H9 (cell line): ENCODE measurements at regions not wholly inside any gene's neighbourhood (a gene's known extent, or its start where the extent isn't known, plus 50 kb on each side); places are given as distances from the start of the nearest gene placed in this dataset.

Experiments
- DNase-seq: peaks from one replicate; pipeline ENCODE4 v3.0.0-alpha.2; 2017
- H2AFZ ChIP-seq: one replicate; pipeline ENCODE4 v1.6.1; 2013; ENCODE audit warnings: mild to moderate bottlenecking, low read length, control low read depth, moderate library complexity
- H2AK5ac ChIP-seq: 2 replicates; pipeline ENCODE4 v1.6.1; 2013; ENCODE audit warnings: low read length, control low read depth, mixed read lengths; ENCODE audit not compliant: insufficient read length
- H2BK120ac ChIP-seq: one replicate; pipeline ENCODE4 v1.6.1; 2013; ENCODE audit warnings: low read depth, mild to moderate bottlenecking, low read length, control low read depth, inconsistent platforms; ENCODE audit not compliant: poor library complexity, severe bottlenecking
- H2BK12ac ChIP-seq: 2 replicates; pipeline ENCODE4 v1.6.1; 2013; ENCODE audit warnings: low read length, control low read depth, mixed read lengths, low read depth; ENCODE audit not compliant: insufficient read length
- H2BK15ac ChIP-seq: 2 replicates; pipeline ENCODE4 v1.6.1; 2013; ENCODE audit warnings: low read depth, low read length, control low read depth
- H2BK20ac ChIP-seq: one replicate; pipeline ENCODE4 v1.6.1; 2013; ENCODE audit warnings: low read depth, mild to moderate bottlenecking, low read length, control low read depth, inconsistent platforms; ENCODE audit not compliant: poor library complexity, severe bottlenecking
- H2BK5ac ChIP-seq: 2 replicates; pipeline ENCODE4 v1.6.1; 2013; ENCODE audit warnings: low read length, control low read depth, mixed read lengths; ENCODE audit not compliant: insufficient read length
- H3K14ac ChIP-seq: 2 replicates; pipeline ENCODE4 v1.6.1; 2013; ENCODE audit warnings: low read length, control low read depth; ENCODE audit not compliant: insufficient read depth
- H3K18ac ChIP-seq: 2 replicates; pipeline ENCODE4 v1.6.1; 2013; ENCODE audit warnings: low read depth, mild to moderate bottlenecking, mixed read lengths, low read length, control low read depth; ENCODE audit not compliant: insufficient read length
- H3K23ac ChIP-seq: 2 replicates; pipeline ENCODE4 v1.6.1; 2013; ENCODE audit warnings: low read length, control low read depth, mixed read lengths, low read depth; ENCODE audit not compliant: insufficient read length
- H3K23me2 ChIP-seq: 2 replicates; pipeline ENCODE4 v1.6.1; 2013; ENCODE audit warnings: low read depth, mild to moderate bottlenecking, mixed read lengths, low read length, control low read depth; ENCODE audit not compliant: insufficient read length, poor library complexity, severe bottlenecking
- H3K27ac ChIP-seq: 2 replicates; pipeline ENCODE4 v1.5.1; 2013; ENCODE audit warnings: low read length, control low read depth, mixed read lengths, low read depth; ENCODE audit not compliant: insufficient read length
- H3K27me3 ChIP-seq: 2 replicates; pipeline ENCODE4 v1.6.1; 2013; ENCODE audit warnings: low read length, control low read depth, inconsistent platforms; ENCODE audit not compliant: insufficient read depth
- H3K4ac ChIP-seq: 2 replicates; pipeline ENCODE4 v1.6.1; 2013; ENCODE audit warnings: low read depth, mild to moderate bottlenecking, control low read depth, inconsistent platforms, low read length, moderate library complexity
- H3K4me1 ChIP-seq: 2 replicates; pipeline ENCODE4 v1.6.1; 2013; ENCODE audit warnings: low read length, control low read depth, inconsistent platforms; ENCODE audit not compliant: insufficient read depth
- H3K4me2 ChIP-seq: 2 replicates; pipeline ENCODE4 v1.6.1; 2013; ENCODE audit warnings: low read length, control low read depth, mixed read lengths; ENCODE audit not compliant: insufficient read length, insufficient read depth
- H3K56ac ChIP-seq: 2 replicates; pipeline ENCODE4 v1.6.1; 2013; ENCODE audit warnings: low read depth, mild to moderate bottlenecking, mixed read lengths, low read length, control low read depth; ENCODE audit not compliant: insufficient read length
- H3K79me1 ChIP-seq: 2 replicates; pipeline ENCODE4 v1.6.1; 2013; ENCODE audit warnings: low read depth, mild to moderate bottlenecking, moderate library complexity, low read length, control low read depth, inconsistent platforms; ENCODE audit not compliant: insufficient read depth, poor library complexity, severe bottlenecking
- H3K79me2 ChIP-seq: 2 replicates; pipeline ENCODE4 v1.6.1; 2013; ENCODE audit warnings: low read length, control low read depth, inconsistent platforms; ENCODE audit not compliant: insufficient read depth
- H3K9ac ChIP-seq: 2 replicates; pipeline ENCODE4 v1.6.1; 2013; ENCODE audit warnings: low read length, control low read depth, mixed read lengths; ENCODE audit not compliant: insufficient read length; ENCODE audit errors: extremely low read depth
- H3K9me3 ChIP-seq: one replicate; pipeline ENCODE4 v1.6.1; 2013; ENCODE audit warnings: low read depth, low read length, inconsistent platforms; ENCODE audit not compliant: control insufficient read depth
- H3T11ph ChIP-seq: one replicate; pipeline ENCODE4 v1.6.1; 2013; ENCODE audit warnings: mild to moderate bottlenecking, low read length, control low read depth, inconsistent platforms
- H4K20me1 ChIP-seq: one replicate; pipeline ENCODE4 v1.6.1; 2013; ENCODE audit not compliant: control insufficient read depth, insufficient read length, insufficient read depth
- H4K5ac ChIP-seq: 2 replicates; pipeline ENCODE4 v1.6.1; 2013; ENCODE audit warnings: low read depth, mild to moderate bottlenecking, mixed read lengths, low read length, control low read depth; ENCODE audit not compliant: insufficient read length
- H4K8ac ChIP-seq: replicated peaks from 2 replicates; pipeline ENCODE4 v1.6.1; 2013; ENCODE audit warnings: low read length, control low read depth, mixed read lengths, low read depth; ENCODE audit not compliant: insufficient read length
- H4K91ac ChIP-seq: 2 replicates; pipeline ENCODE4 v1.6.1; 2013; ENCODE audit warnings: low read depth, mild to moderate bottlenecking, moderate library complexity, mixed read lengths, low read length, control low read depth; ENCODE audit not compliant: insufficient read length
- H3K27ac Mint-ChIP-seq, 3 experiments: 2 replicates in 2 of 3; 3 replicates in 1 of 3; pipeline ENCODE4 v1.8.0; 2020 to 2021; ENCODE audit warnings: mixed read lengths in 3 of 3, mild to moderate bottlenecking in 1 of 3, moderate library complexity in 1 of 3
- H3K27me3 Mint-ChIP-seq: 2 replicates; pipeline ENCODE4 v1.8.0; 2021; ENCODE audit warnings: low read depth, mild to moderate bottlenecking, moderate library complexity, mixed read lengths
- H3K36me3 Mint-ChIP-seq, 3 experiments: 2 replicates in 2 of 3; 3 replicates in 1 of 3; pipeline ENCODE4 v1.8.0; 2020 to 2021; ENCODE audit warnings: low read depth in 3 of 3, mixed read lengths in 3 of 3; ENCODE audit not compliant: insufficient read depth in 1 of 3
- H3K4me1 Mint-ChIP-seq, 2 experiments: 2 replicates each; pipeline ENCODE4 v1.8.0; 2020; ENCODE audit warnings: mixed read lengths in 2 of 2
- H3K4me3 Mint-ChIP-seq, 2 experiments: 2 replicates in 1 of 2; 3 replicates in 1 of 2; pipeline ENCODE4 v1.8.0; 2020 to 2021; ENCODE audit warnings: mild to moderate bottlenecking in 2 of 2, mixed read lengths in 2 of 2, moderate library complexity in 1 of 2
- H3K9me3 Mint-ChIP-seq, 2 experiments: 2 replicates in 1 of 2; 3 replicates in 1 of 2; pipeline ENCODE4 v1.8.0; 2020; ENCODE audit warnings: mild to moderate bottlenecking in 2 of 2, mixed read lengths in 2 of 2, moderate library complexity in 1 of 2
- CTCF ChIP-seq: fragments of 200-600 bp; sonication (generic); conservative IDR thresholded peaks from 3 replicates; pipeline ENCODE4 v1.8.0; 2021; ENCODE audit warnings: antibody characterized with exemption, mild to moderate bottlenecking
- WGBS: extraction: QIAGEN DNeasy Blood & Tissue Kit; methylation state at CpG from one replicate; pipeline ENCODE4 v1.1.7; 2013; ENCODE audit warnings: missing lambda C conversion rate, low lambda C conversion rate, mixed read lengths; ENCODE audit not compliant: insufficient read length; ENCODE audit errors: extremely low coverage; 5-methylcytosine and 5-hydroxymethylcytosine counted together

GRCh38 chr1:95554408-95554807 is 320.4 kb downstream of the RWDD3 start:
- Histone ChIP-seq H3K9ac (no peak overlapping the region), H3T11ph (no peak overlapping the region), H3K23me2 (no peaks in the 10 kb centered on the region), H4K8ac (no peak overlapping the region), H2BK120ac (no peak overlapping the region), H2BK5ac (no peak overlapping the region), H4K20me1 (no peaks in the 10 kb centered on the region), H2BK12ac (no peak overlapping the region), H3K14ac (no peak overlapping the region), H3K4me1 (no peaks in the 10 kb centered on the region), H3K23ac (no peak overlapping the region), H3K18ac (no peak overlapping the region), H2AK5ac (no peak overlapping the region), H4K5ac (no peak overlapping the region), H2BK20ac (no peak overlapping the region), H3K9me3 (no peaks in the 10 kb centered on the region), H3K4ac (no peak overlapping the region), H3K79me1 (no peaks in the 10 kb centered on the region), H3K27me3 (no peaks in the 10 kb centered on the region), H3K4me2 (no peak overlapping the region), H3K79me2 (no peaks in the 10 kb centered on the region), H3K27ac (no peak overlapping the region), H4K91ac (no peak overlapping the region), H2BK15ac (no peak overlapping the region), H2AFZ (no peak overlapping the region), H3K56ac (no peak overlapping the region)
- no CpG with 5 or more reads among the region's 2 CpGs for WGBS
- Mint-ChIP-seq H3K27me3 (no peaks in the 10 kb centered on the region), H3K4me1 (peaks cover under 1% of the 10 kb centered on the region in 2 experiments; a peak in 1 of 4 replicates), H3K36me3 (peaks cover 16 to 40% (median 20%) of the 10 kb centered on the region in 3 experiments), H3K9me3 (peaks cover 29 to 45% of the 10 kb centered on the region in 2 experiments), H3K27ac (no peak overlapping the region), H3K4me3 (no peak overlapping the region)
- TF ChIP-seq CTCF: no peak
- DNase-seq: no peak
